ENCODE measurements at regions not wholly inside any gene's neighbourhood (a gene's known extent, or its start where the extent isn't known, plus 50 kb on each side); places are given as distances from the start of the nearest gene placed in this dataset.

DNA sequence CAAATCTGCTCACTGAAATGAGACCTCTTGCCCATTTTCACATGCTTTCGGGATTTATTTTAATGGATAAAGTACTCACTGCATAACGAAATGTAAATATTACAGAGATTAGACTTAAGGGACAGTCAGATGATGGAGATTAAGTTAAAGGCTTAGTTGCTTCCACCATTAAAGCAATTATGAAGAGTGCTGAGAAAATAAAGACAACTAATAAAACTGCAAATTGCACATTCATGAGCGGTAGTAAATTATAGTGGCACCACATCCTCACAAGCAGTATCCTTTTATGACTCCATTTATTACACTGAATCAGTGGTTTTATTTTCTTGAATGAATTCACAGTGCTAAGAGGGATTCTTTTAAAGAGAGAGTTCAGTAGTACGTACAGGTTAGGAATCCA, 76.2 kb upstream of the TMED7 start:
- Histone ChIP-seq H3K4me1 (ENCODE audit: control insufficient read depth in 1 of 2, insufficient read depth in 2 of 2, low read depth in 1 of 2, low read length in 1 of 2) (no peaks in the 10 kb centered on the region), H3K36me3 (replicated peaks in 1 of 2; ENCODE audit: control insufficient read depth in 1 of 2, insufficient read depth in 2 of 2, low read length in 1 of 2) (no peaks in the 10 kb centered on the region), H3K4me2 (no peak overlapping the region), H2AFZ (ENCODE audit: low read depth) (no peak overlapping the region), H3K79me2 (ENCODE audit: insufficient read depth) (no peaks in the 10 kb centered on the region), H3K27ac (ENCODE audit: low read depth in 2 of 2, low read length in 1 of 2) (no peak overlapping the region), H3K9ac (no peak overlapping the region), H3F3A (replicated peaks; ENCODE audit: insufficient read depth) (no peaks in the 10 kb centered on the region), H3K9me2 (no peaks in the 10 kb centered on the region; the same call in 1 of the 2 replicates), H3K9me3 (no peaks in the 10 kb centered on the region), H3K27me3 (ENCODE audit: insufficient read depth) (no peaks in the 10 kb centered on the region), H4K20me1 (ENCODE audit: insufficient read depth) (no peaks in the 10 kb centered on the region), H3K4me3 (ENCODE audit: low read depth in 2 of 2, low read length in 1 of 2) (no peak overlapping the region)
- ChIA-PET CTCF (no interaction called here), POLR2A (no interaction called here)
- WGBS (ENCODE audit: low lambda C conversion rate) = 38% methylated on average over 4 of the region's 4 CpGs
- DNase-seq = no peak
- TF ChIP-seq GABPA (IDR thresholded peaks at IDR 0.05; ENCODE audit: low read depth) = no peak
- TF ChIP-seq JUND (IDR thresholded peaks at IDR 0.05) = no peak
- TF ChIP-seq USF1 (IDR thresholded peaks at IDR 0.05; ENCODE audit: borderline replicate concordance, low read depth) = no peak
- TF ChIP-seq, protein P1, sequence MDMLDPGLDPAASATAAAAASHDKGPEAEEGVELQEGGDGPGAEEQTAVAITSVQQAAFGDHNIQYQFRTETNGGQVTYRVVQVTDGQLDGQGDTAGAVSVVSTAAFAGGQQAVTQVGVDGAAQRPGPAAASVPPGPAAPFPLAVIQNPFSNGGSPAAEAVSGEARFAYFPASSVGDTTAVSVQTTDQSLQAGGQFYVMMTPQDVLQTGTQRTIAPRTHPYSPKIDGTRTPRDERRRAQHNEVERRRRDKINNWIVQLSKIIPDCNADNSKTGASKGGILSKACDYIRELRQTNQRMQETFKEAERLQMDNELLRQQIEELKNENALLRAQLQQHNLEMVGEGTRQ (IDR thresholded peaks at IDR 0.05; ENCODE audit: borderline replicate concordance, low read depth, low read length) = no peak
- no peak for TF ChIP-seq POLR2AphosphoS5 (IDR thresholded peaks at IDR 0.05; ENCODE audit: low read depth, low read length)
- TF ChIP-seq RCOR1 (IDR thresholded peaks at IDR 0.05; ENCODE audit: low read length) = no peak
- no peak for TF ChIP-seq CTCF (IDR thresholded peaks at IDR 0.05)
- TF ChIP-seq, protein P2, sequence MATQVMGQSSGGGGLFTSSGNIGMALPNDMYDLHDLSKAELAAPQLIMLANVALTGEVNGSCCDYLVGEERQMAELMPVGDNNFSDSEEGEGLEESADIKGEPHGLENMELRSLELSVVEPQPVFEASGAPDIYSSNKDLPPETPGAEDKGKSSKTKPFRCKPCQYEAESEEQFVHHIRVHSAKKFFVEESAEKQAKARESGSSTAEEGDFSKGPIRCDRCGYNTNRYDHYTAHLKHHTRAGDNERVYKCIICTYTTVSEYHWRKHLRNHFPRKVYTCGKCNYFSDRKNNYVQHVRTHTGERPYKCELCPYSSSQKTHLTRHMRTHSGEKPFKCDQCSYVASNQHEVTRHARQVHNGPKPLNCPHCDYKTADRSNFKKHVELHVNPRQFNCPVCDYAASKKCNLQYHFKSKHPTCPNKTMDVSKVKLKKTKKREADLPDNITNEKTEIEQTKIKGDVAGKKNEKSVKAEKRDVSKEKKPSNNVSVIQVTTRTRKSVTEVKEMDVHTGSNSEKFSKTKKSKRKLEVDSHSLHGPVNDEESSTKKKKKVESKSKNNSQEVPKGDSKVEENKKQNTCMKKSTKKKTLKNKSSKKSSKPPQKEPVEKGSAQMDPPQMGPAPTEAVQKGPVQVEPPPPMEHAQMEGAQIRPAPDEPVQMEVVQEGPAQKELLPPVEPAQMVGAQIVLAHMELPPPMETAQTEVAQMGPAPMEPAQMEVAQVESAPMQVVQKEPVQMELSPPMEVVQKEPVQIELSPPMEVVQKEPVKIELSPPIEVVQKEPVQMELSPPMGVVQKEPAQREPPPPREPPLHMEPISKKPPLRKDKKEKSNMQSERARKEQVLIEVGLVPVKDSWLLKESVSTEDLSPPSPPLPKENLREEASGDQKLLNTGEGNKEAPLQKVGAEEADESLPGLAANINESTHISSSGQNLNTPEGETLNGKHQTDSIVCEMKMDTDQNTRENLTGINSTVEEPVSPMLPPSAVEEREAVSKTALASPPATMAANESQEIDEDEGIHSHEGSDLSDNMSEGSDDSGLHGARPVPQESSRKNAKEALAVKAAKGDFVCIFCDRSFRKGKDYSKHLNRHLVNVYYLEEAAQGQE (IDR thresholded peaks at IDR 0.05; ENCODE audit: low read depth, low read length) = no peak
- TF ChIP-seq FOXJ3 (CRISPR knock-in tag; IDR thresholded peaks at IDR 0.05) = no peak
- no peak for TF ChIP-seq RAD21 (IDR thresholded peaks at IDR 0.05; ENCODE audit: low read length)
- TF ChIP-seq RFX5 (IDR thresholded peaks at IDR 0.05; ENCODE audit: low read length) = no peak
- TF ChIP-seq MXI1 (IDR thresholded peaks at IDR 0.05; ENCODE audit: low read depth, low read length) = no peak
- TF ChIP-seq, protein P3, sequence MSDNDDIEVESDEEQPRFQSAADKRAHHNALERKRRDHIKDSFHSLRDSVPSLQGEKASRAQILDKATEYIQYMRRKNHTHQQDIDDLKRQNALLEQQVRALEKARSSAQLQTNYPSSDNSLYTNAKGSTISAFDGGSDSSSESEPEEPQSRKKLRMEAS (IDR thresholded peaks at IDR 0.05; ENCODE audit: low read depth) = no peak
